ENCODE measurements at regions not wholly inside any gene's neighbourhood (a gene's known extent, or its start where the extent isn't known, plus 50 kb on each side); places are given as distances from the start of the nearest gene placed in this dataset.

- TF ChIP-seq CTCF (IDR thresholded peaks at IDR 0.05; ENCODE audit: low read depth, low read length), result no peak
- no peak overlapping the region for H3K4me3 ChIP-seq (ENCODE audit: low read depth, low read length)
- H3K27ac ChIP-seq (ENCODE audit: low read depth, low read length), result no peak overlapping the region
- ChIA-PET POLR2A (no interaction called here), CTCF (no interaction called here)
- H3K27me3 ChIP-seq (ENCODE audit: control insufficient read depth, insufficient read depth, low read length), result no peaks in the 10 kb centered on the region
- no peak for DNase-seq (ENCODE audit: low read depth, low spot score)
- H3K9me3 ChIP-seq (ENCODE audit: control insufficient read depth, insufficient read depth, low read length), result no peaks in the 10 kb centered on the region
These were observed 218.1 kb upstream of the S1PR3 start for GRCh38 chr9:88773126-88773525.

- peak; percentile 39 for TF ChIP-seq CTCF (IDR thresholded peaks at IDR 0.05; ENCODE audit: low read depth, low read length)
- POLR2A ChIA-PET, result no interaction called here
- CTCF ChIA-PET, result interaction anchor here (0.5 kb wide), 1 partner anchor 260 kb away, joined by 3 read pairs; no protein-coding TSS in a partner anchor
- DNase-seq (ENCODE audit: low read depth, low spot score), result no peak
- Histone ChIP-seq H3K27me3 (ENCODE audit: control insufficient read depth, insufficient read depth, low read length) (no peaks in the 10 kb centered on the region), H3K4me3 (ENCODE audit: low read depth, low read length) (no peak overlapping the region), H3K27ac (ENCODE audit: low read depth, low read length) (peak overlapping the region; percentile 75), H3K9me3 (ENCODE audit: control insufficient read depth, insufficient read depth, low read length) (no peaks in the 10 kb centered on the region)
These were observed 217.5 kb upstream of the S1PR3 start for GRCh38 chr9:88773627-88774244.

- ChIA-PET POLR2A (interaction anchor here (0.9 to 1.5 kb wide), 2 partner anchors 16 to 29 kb away, joined by 3 to 14 read pairs; no protein-coding TSS in a partner anchor), CTCF (no interaction called here)
- Histone ChIP-seq H3K27me3 (ENCODE audit: control insufficient read depth, insufficient read depth, low read length) (no peaks in the 10 kb centered on the region), H3K4me3 (ENCODE audit: low read depth, low read length) (no peak overlapping the region), H3K27ac (ENCODE audit: low read depth, low read length) (peak overlapping the region; percentile 96), H3K9me3 (ENCODE audit: control insufficient read depth, insufficient read depth, low read length) (no peaks in the 10 kb centered on the region)
- no peak for TF ChIP-seq CTCF (IDR thresholded peaks at IDR 0.05; ENCODE audit: low read depth, low read length)
- peak; percentile 85 for DNase-seq (ENCODE audit: low read depth, low spot score)
These were observed 216.2 kb upstream of the S1PR3 start for GRCh38 chr9:88775037-88775471.

- Histone ChIP-seq H3K27me3 (ENCODE audit: control insufficient read depth, insufficient read depth, low read length) (no peaks in the 10 kb centered on the region), H3K9me3 (ENCODE audit: control insufficient read depth, insufficient read depth, low read length) (no peaks in the 10 kb centered on the region), H3K4me3 (ENCODE audit: low read depth, low read length) (no peak overlapping the region), H3K27ac (ENCODE audit: low read depth, low read length) (peak overlapping the region; percentile 96)
- no peak for TF ChIP-seq CTCF (IDR thresholded peaks at IDR 0.05; ENCODE audit: low read depth, low read length)
- POLR2A ChIA-PET, result interaction anchor here (1.5 kb wide), 1 partner anchor 29 kb away, joined by 14 read pairs; no protein-coding TSS in a partner anchor
- CTCF ChIA-PET, result no interaction called here
- DNase-seq (ENCODE audit: low read depth, low spot score), result no peak
These were observed 215.7 kb upstream of the S1PR3 start for GRCh38 chr9:88775559-88775958.

- Histone ChIP-seq H3K4me3 (ENCODE audit: low read depth, low read length) (no peak overlapping the region), H3K27ac (ENCODE audit: low read depth, low read length) (peak overlapping the region; percentile 96), H3K27me3 (ENCODE audit: control insufficient read depth, insufficient read depth, low read length) (no peaks in the 10 kb centered on the region), H3K9me3 (ENCODE audit: control insufficient read depth, insufficient read depth, low read length) (no peaks in the 10 kb centered on the region)
- TF ChIP-seq CTCF (IDR thresholded peaks at IDR 0.05; ENCODE audit: low read depth, low read length), result no peak
- DNase-seq (ENCODE audit: low read depth, low spot score), result no peak
- ChIA-PET CTCF (no interaction called here), POLR2A (no interaction called here)
These were observed 215.3 kb upstream of the S1PR3 start for GRCh38 chr9:88775966-88776365.
